ENCODE measurements at regions not wholly inside any gene's neighbourhood (a gene's known extent, or its start where the extent isn't known, plus 50 kb on each side); places are given as distances from the start of the nearest gene placed in this dataset.

DNA sequence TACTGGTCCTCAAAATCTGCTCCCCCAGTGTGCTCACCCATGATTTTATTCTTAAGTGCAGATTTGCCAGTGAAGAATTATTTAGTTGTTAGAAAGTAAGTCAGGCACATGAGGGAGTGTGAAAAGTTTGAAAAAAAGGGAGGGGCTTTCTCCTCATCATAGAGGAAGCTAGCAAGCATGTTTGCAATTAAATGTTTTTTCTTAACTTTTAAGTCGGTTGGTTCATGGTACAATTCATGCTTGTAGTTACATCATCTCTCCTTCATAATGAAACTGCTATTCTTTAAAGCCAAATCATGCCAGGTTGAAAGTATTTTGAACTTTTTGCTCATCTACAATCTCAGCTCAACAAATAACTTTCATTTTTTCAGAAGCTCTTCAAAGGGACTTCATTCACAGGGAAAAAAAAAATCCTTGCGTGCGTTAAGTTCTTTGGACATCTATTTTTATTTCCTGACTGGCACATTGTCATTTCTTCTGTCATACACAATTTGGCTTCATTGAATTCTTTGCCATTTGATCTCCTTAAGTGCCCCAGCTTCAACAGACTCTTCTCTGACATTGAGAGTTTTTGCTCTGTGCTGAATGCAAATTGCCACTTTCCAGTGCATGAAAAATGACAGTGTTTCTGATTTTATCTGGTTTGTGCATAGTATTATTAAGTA is 456.9 kb downstream of the TMEM232 start:
- H3K4me3 ChIP-seq (replicated peaks in 1 of 3; ENCODE audit: insufficient read depth in 1 of 3, low read depth in 1 of 3, low read length in 3 of 3): no peak overlapping the region
- intact Hi-C loops (cut with micrococcal nuclease): no loop called here

More for the DNA sequence above, 456.9 kb downstream of the TMEM232 start:
- H3K9me3 ChIP-seq (replicated peaks; ENCODE audit: control insufficient read depth, insufficient read depth, low read length): no peaks in the 10 kb centered on the region
- H3K27ac ChIP-seq (ENCODE audit: insufficient read depth, low read depth, low read length): no peak overlapping the region
- ChIA-PET CTCF (no interaction called here), POLR2A (no interaction called here)
- dilution Hi-C loops (cut with MboI; ENCODE audit: extremely low pct_ligation_motif_present, low sequenced_read_pairs): no loop called here
- BruUV-seq (replicated peaks): no TSS peak
- FAIRE-seq (no peak), DNase-seq (ENCODE audit: low read depth, low spot score) (no peak)
- no peaks in the 10 kb centered on the region for H3K27me3 ChIP-seq (ENCODE audit: control insufficient read depth in 2 of 2, insufficient read depth in 2 of 2, low read length in 2 of 2)
- no peaks in the 10 kb centered on the region for H3K36me3 ChIP-seq (ENCODE audit: control insufficient read depth in 2 of 2, extremely low read depth in 1 of 2, insufficient read depth in 2 of 2, low read length in 2 of 2)
- no peak overlapping the region for H2AFZ ChIP-seq (ENCODE audit: low read depth, low read length)
- no peak overlapping the region for H3K4me2 ChIP-seq (ENCODE audit: insufficient read depth, low read length)
- no peaks in the 10 kb centered on the region for H3K79me2 ChIP-seq (ENCODE audit: control insufficient read depth, insufficient read depth, low read length)
- H3K9me1 ChIP-seq (replicated peaks; ENCODE audit: control insufficient read depth, extremely low read depth, insufficient read depth, low read length): no peaks in the 10 kb centered on the region
- no peak overlapping the region for H3K9ac ChIP-seq (replicated peaks; ENCODE audit: extremely low read depth, insufficient read depth, low read length)
- no peak for TF ChIP-seq EZH2 (IDR thresholded peaks at IDR 0.05; ENCODE audit: borderline replicate concordance, low read depth, low read length, severe bottlenecking)
- TF ChIP-seq MYC (IDR thresholded peaks at IDR 0.05; ENCODE audit: low read depth, low read length): no peak
- TF ChIP-seq POLR2A (IDR thresholded peaks at IDR 0.05; ENCODE audit: low read depth, low read length): no peak
- TF ChIP-seq FOS (IDR thresholded peaks at IDR 0.05; ENCODE audit: borderline replicate concordance, insufficient read depth, low read length): no peak
- TF ChIP-seq, protein P1, sequence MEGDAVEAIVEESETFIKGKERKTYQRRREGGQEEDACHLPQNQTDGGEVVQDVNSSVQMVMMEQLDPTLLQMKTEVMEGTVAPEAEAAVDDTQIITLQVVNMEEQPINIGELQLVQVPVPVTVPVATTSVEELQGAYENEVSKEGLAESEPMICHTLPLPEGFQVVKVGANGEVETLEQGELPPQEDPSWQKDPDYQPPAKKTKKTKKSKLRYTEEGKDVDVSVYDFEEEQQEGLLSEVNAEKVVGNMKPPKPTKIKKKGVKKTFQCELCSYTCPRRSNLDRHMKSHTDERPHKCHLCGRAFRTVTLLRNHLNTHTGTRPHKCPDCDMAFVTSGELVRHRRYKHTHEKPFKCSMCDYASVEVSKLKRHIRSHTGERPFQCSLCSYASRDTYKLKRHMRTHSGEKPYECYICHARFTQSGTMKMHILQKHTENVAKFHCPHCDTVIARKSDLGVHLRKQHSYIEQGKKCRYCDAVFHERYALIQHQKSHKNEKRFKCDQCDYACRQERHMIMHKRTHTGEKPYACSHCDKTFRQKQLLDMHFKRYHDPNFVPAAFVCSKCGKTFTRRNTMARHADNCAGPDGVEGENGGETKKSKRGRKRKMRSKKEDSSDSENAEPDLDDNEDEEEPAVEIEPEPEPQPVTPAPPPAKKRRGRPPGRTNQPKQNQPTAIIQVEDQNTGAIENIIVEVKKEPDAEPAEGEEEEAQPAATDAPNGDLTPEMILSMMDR (IDR thresholded peaks at IDR 0.05; ENCODE audit: extremely low read depth in 1 of 2, insufficient read depth in 1 of 2, low read depth in 1 of 2, low read length in 2 of 2): no peak
- TF ChIP-seq POLR2AphosphoS5 (IDR thresholded peaks at IDR 0.05; ENCODE audit: insufficient read depth, low read depth, low read length): no peak
- TF ChIP-seq, protein P2, sequence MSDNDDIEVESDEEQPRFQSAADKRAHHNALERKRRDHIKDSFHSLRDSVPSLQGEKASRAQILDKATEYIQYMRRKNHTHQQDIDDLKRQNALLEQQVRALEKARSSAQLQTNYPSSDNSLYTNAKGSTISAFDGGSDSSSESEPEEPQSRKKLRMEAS (IDR thresholded peaks at IDR 0.05; ENCODE audit: insufficient read depth, insufficient read length): no peak
- no peak for TF ChIP-seq JUN (IDR thresholded peaks at IDR 0.05; ENCODE audit: borderline replicate concordance, insufficient read depth, insufficient read length, low read depth)
- TF ChIP-seq GATA2 (IDR thresholded peaks at IDR 0.05; ENCODE audit: insufficient read depth, insufficient read length, low read depth, low read length): no peak
- no peaks in the 10 kb centered on the region for H4K20me1 ChIP-seq (replicated peaks; ENCODE audit: control insufficient read depth, extremely low read depth, insufficient read depth, low read length)
- no peaks in the 10 kb centered on the region for H3K4me1 ChIP-seq (ENCODE audit: control insufficient read depth, extremely low read depth, insufficient read depth, low read length)

Measured in endothelial cell of umbilical vein (primary cell).